ENCODE measurements at regions not wholly inside any gene's neighbourhood (a gene's known extent, or its start where the extent isn't known, plus 50 kb on each side); places are given as distances from the start of the nearest gene placed in this dataset.

DNA sequence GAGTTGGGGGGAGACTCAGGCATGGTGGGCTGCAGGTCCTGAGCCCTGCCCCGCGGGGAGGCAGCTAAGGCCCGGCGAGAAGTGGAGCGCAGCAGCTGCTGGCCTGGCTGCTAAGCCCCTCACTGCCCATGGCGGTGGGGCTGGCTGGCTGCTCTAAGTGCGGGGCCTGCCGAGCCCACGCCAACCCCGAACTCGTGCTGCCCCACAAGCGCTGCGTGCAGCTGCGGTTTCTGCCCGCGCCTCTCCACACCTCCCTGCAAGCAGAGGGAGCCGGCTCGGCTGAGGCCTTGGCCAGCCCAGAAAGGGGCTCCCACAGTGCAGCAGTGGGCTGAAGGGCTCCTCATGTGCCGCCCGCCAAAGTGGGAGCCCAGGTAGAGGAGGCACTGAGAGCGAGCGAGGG is 1355.1 kb upstream of the WWC1 start:
- TF ChIP-seq, protein P1, sequence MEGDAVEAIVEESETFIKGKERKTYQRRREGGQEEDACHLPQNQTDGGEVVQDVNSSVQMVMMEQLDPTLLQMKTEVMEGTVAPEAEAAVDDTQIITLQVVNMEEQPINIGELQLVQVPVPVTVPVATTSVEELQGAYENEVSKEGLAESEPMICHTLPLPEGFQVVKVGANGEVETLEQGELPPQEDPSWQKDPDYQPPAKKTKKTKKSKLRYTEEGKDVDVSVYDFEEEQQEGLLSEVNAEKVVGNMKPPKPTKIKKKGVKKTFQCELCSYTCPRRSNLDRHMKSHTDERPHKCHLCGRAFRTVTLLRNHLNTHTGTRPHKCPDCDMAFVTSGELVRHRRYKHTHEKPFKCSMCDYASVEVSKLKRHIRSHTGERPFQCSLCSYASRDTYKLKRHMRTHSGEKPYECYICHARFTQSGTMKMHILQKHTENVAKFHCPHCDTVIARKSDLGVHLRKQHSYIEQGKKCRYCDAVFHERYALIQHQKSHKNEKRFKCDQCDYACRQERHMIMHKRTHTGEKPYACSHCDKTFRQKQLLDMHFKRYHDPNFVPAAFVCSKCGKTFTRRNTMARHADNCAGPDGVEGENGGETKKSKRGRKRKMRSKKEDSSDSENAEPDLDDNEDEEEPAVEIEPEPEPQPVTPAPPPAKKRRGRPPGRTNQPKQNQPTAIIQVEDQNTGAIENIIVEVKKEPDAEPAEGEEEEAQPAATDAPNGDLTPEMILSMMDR (IDR thresholded peaks at IDR 0.05; ENCODE audit: control insufficient read depth, extremely low read depth, insufficient read depth) = no peak
- DNase-seq (ENCODE audit: low read depth) = no peak
- H3K4me3 ChIP-seq (ENCODE audit: low read depth, low read length) = no peak overlapping the region

DNA sequence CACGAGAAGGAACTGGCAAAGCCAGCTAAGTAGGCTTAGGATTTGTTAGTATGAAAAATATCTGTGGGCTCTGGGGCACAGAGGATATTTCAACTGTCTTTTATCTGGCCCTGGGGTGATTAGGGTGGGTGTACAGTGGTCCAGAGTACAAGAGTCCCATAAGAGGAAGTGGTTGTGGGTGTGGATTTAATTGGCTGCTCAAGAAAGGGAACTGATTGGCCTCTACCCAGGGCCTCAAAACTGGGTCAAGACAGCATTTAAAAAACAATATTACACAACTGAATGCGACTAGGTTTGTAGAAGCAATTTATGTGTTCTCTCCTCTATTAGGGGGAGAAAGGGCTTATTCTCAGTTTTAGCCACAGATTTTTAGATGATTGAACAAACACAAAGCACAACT is 1353.4 kb upstream of the WWC1 start:
- no peak overlapping the region for H3K4me3 ChIP-seq (ENCODE audit: low read depth, low read length)
- DNase-seq (ENCODE audit: low read depth) = no peak
- TF ChIP-seq, protein P1 (IDR thresholded peaks at IDR 0.05; ENCODE audit: control insufficient read depth, extremely low read depth, insufficient read depth) = no peak

DNA sequence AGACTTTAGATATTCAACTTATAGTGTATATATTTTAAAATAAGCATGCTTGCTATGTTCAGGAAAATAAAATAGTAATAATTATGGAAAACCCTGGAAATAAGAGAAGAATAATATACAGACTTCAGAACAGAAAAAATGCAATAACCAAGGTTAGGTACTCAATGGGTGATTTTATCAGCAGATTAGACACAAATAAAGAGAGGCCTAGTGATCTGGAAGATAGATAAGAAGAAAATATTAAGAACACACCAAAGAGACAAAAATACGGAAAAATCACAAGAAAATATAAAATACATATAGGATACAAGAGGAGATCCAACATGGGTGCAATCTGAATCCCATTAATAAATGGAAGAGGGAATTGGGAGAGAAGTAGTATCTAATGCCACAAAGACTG is 1348.5 kb upstream of the WWC1 start:
- no peak overlapping the region for H3K4me3 ChIP-seq (ENCODE audit: low read depth, low read length)
- TF ChIP-seq, protein P1 (IDR thresholded peaks at IDR 0.05; ENCODE audit: control insufficient read depth, extremely low read depth, insufficient read depth) = no peak
- DNase-seq (ENCODE audit: low read depth) = no peak

DNA sequence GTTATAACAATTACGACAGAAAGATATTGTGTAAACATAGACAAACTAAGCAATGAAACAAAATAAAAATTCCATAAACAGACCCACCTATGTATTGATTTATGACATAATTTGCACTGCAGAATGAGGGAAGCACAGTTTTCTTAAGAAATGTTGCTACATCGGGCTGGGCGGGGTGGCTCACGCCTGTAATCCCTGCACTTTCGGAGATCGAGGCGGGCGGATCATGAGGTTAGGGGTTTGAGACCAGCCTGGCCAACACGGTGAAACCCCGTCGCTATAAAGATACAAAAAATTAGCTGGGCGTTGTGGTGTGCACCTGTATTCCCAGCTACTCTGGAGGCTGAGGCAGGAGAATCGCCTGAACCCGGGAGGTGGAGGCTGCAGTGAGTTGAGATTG is 1344.4 kb upstream of the WWC1 start:
- H3K4me3 ChIP-seq (ENCODE audit: low read depth, low read length) = no peak overlapping the region
- DNase-seq (ENCODE audit: low read depth) = no peak
- TF ChIP-seq, protein P1 (IDR thresholded peaks at IDR 0.05; ENCODE audit: control insufficient read depth, extremely low read depth, insufficient read depth) = no peak

DNA sequence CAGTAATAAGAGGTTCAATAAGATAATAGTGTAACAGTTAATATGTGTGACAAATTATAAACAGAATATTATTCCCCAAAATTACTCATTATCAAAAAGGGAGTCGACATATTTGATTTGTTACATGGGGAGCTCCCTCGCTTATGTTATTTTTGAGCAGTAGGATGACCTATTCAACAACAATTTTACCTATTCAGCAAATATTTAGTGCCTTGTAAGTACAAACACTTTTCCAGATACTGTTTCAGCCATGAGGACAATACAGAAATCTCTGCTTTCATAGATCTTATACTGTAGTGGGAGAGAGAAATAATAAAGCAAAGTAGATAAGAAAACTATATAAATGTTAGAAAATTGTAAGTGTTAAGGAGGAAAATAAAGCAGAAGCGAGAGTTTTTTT is 1342.8 kb upstream of the WWC1 start:
- H3K4me3 ChIP-seq (ENCODE audit: low read depth, low read length) = no peak overlapping the region
- DNase-seq (ENCODE audit: low read depth) = no peak
- TF ChIP-seq, protein P1 (IDR thresholded peaks at IDR 0.05; ENCODE audit: control insufficient read depth, extremely low read depth, insufficient read depth) = no peak

DNA sequence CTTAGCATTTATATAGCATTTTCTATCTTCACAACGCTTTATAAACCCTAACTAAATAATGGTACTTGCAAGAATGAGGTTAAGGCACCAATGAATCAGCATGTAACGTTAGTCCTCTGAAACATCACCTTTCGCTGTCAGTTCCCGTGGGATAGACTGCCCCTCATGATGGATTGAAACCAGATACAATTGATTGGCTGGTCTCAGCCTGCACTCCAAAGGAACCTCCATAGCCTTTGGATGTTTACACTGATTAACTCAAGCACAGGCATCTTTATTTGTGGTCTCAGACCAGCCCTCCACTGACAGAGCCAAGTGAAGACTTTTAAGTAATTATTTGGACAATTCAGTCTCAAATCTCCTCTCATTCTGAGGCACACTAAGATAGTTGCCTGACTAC is 1339.4 kb upstream of the WWC1 start:
- TF ChIP-seq, protein P1 (IDR thresholded peaks at IDR 0.05; ENCODE audit: control insufficient read depth, extremely low read depth, insufficient read depth) = no peak
- H3K4me3 ChIP-seq (ENCODE audit: low read depth, low read length) = no peak overlapping the region
- no peak for DNase-seq (ENCODE audit: low read depth)

DNA sequence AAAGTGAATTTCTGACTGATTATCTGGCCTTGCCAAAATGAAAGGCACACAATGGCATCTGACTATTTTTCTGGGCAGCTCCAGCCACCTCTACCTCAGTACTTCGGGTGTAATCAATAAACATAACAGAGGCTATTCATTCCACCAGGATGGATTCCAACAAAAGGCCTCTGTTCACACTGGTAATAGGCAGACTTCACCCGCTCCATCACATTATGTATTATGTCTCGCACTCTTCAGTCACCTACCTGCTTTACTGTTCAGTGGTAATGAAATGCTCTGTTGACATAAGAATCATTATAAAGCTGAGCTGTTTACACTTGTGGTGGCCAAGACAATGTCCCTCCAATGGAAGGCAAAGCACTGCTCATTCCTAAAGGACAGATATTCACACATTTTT is 1333.7 kb upstream of the WWC1 start:
- H3K4me3 ChIP-seq (ENCODE audit: low read depth, low read length) = no peak overlapping the region
- no peak for DNase-seq (ENCODE audit: low read depth)
- TF ChIP-seq, protein P1 (IDR thresholded peaks at IDR 0.05; ENCODE audit: control insufficient read depth, extremely low read depth, insufficient read depth) = no peak

All from LNCaP clone FGC (cell line).